Trophoblast cell (in vitro differentiated cells and primary cell): ENCODE measurements at regions not wholly inside any gene's neighbourhood (a gene's known extent, or its start where the extent isn't known, plus 50 kb on each side); places are given as distances from the start of the nearest gene placed in this dataset.

ENCODE experiments used
- DNase-seq, 2 donors: peaks; one replicate each; pipeline ENCODE4 v3.0.0-alpha.2; 2016
- H2AFZ ChIP-seq: 2 replicates; pipeline ENCODE4 v1.6.1; 2013; ENCODE audit warnings: low read length, moderate library complexity, mild to moderate bottlenecking; ENCODE audit not compliant: insufficient read depth, poor library complexity
- H2AK5ac ChIP-seq: 2 replicates; pipeline ENCODE4 v1.6.1; 2013; ENCODE audit warnings: mild to moderate bottlenecking, low read length
- H2BK120ac ChIP-seq: 2 replicates; pipeline ENCODE4 v1.6.1; 2013; ENCODE audit warnings: low read length, mild to moderate bottlenecking, moderate library complexity; ENCODE audit not compliant: insufficient read depth, poor library complexity
- H2BK12ac ChIP-seq: 2 replicates; pipeline ENCODE4 v1.6.1; 2013; ENCODE audit warnings: mild to moderate bottlenecking, low read length, moderate library complexity
- H2BK5ac ChIP-seq: 2 replicates; pipeline ENCODE4 v1.6.1; 2013; ENCODE audit warnings: low read length, low read depth, moderate library complexity, mild to moderate bottlenecking; ENCODE audit not compliant: poor library complexity
- H3K14ac ChIP-seq: 2 replicates; pipeline ENCODE4 v1.6.1; 2013; ENCODE audit warnings: mild to moderate bottlenecking, low read length
- H3K18ac ChIP-seq: 2 replicates; pipeline ENCODE4 v1.6.1; 2013; ENCODE audit warnings: mild to moderate bottlenecking, low read length
- H3K23ac ChIP-seq: 2 replicates; pipeline ENCODE4 v1.6.1; 2013; ENCODE audit warnings: low read length
- H3K27ac ChIP-seq: 2 replicates; pipeline ENCODE4 v1.5.1; 2013; ENCODE audit warnings: low read depth, mild to moderate bottlenecking, inconsistent platforms, low read length, moderate library complexity
- H3K27me3 ChIP-seq: 2 replicates; pipeline ENCODE4 v1.6.1; 2013; ENCODE audit warnings: inconsistent platforms, mild to moderate bottlenecking, low read length, moderate library complexity; ENCODE audit not compliant: insufficient read depth
- H3K36me3 ChIP-seq, 2 experiments: 1 replicate in 1 of 2; 2 replicates in 1 of 2; pipeline ENCODE4 v1.6.1; 2013; ENCODE audit warnings: low read length in 2 of 2, mild to moderate bottlenecking in 2 of 2, moderate library complexity in 1 of 2; ENCODE audit not compliant: insufficient read depth in 2 of 2, control insufficient read depth in 1 of 2
- H3K4ac ChIP-seq: 2 replicates; pipeline ENCODE4 v1.6.1; 2013; ENCODE audit warnings: low read depth, mild to moderate bottlenecking, low read length, moderate library complexity
- H3K4me1 ChIP-seq, 2 experiments: 1 replicate in 1 of 2; 2 replicates in 1 of 2; pipeline ENCODE4 v1.6.1; 2013; ENCODE audit warnings: low read length in 2 of 2, mild to moderate bottlenecking in 2 of 2, moderate library complexity in 1 of 2; ENCODE audit not compliant: insufficient read depth in 2 of 2, control insufficient read depth in 1 of 2
- H3K4me2 ChIP-seq: 2 replicates; pipeline ENCODE4 v1.6.1; 2013; ENCODE audit warnings: inconsistent platforms, mild to moderate bottlenecking, low read length, moderate library complexity
- H3K4me3 ChIP-seq: 2 replicates; pipeline ENCODE4 v1.5.1; 2013; ENCODE audit warnings: mild to moderate bottlenecking, low read depth, low read length, inconsistent platforms
- H3K79me1 ChIP-seq: one replicate; pipeline ENCODE4 v1.6.1; 2013; ENCODE audit warnings: low read length
- H3K79me2 ChIP-seq: 2 replicates; pipeline ENCODE4 v1.6.1; 2013; ENCODE audit warnings: low read length, mild to moderate bottlenecking; ENCODE audit not compliant: control insufficient read depth, insufficient read depth, poor library complexity
- H3K9ac ChIP-seq: 2 replicates; pipeline ENCODE4 v1.6.1; 2013; ENCODE audit warnings: mild to moderate bottlenecking, low read length
- H3K9me3 ChIP-seq: 2 replicates; pipeline ENCODE4 v1.6.1; 2013; ENCODE audit warnings: low read depth, mild to moderate bottlenecking, control low read depth, inconsistent platforms, low read length; ENCODE audit not compliant: insufficient read depth
- H4K12ac ChIP-seq: 2 replicates; pipeline ENCODE4 v1.6.1; 2013; ENCODE audit warnings: low read depth, mild to moderate bottlenecking, low read length, moderate library complexity
- H4K8ac ChIP-seq: 2 replicates; pipeline ENCODE4 v1.6.1; 2013; ENCODE audit warnings: low read depth, mild to moderate bottlenecking, low read length, moderate library complexity
- H4K91ac ChIP-seq: one replicate; pipeline ENCODE4 v1.6.1; 2013; ENCODE audit warnings: low read depth, mild to moderate bottlenecking, low read length, moderate library complexity
- WGBS: extraction: QIAGEN DNeasy Blood & Tissue Kit; methylation state at CpG from one replicate; pipeline ENCODE4 v1.1.7; 2013; ENCODE audit warnings: missing lambda C conversion rate; ENCODE audit not compliant: insufficient read length, insufficient coverage; ENCODE audit errors: extremely low coverage; 5-methylcytosine and 5-hydroxymethylcytosine counted together

GRCh38 chr11:97109078-97109477, 719.3 kb downstream of the JRKL start:
- H4K91ac ChIP-seq, result no peak overlapping the region
- no peak overlapping the region for H3K23ac ChIP-seq
- H3K36me3 ChIP-seq, result no peaks in the 10 kb centered on the region
- no peaks in the 10 kb centered on the region for H3K9me3 ChIP-seq
- no peak for DNase-seq
- no peak overlapping the region for H2BK120ac ChIP-seq
- H2BK12ac ChIP-seq, result no peak overlapping the region
- no peak overlapping the region for H3K9ac ChIP-seq
- H2BK5ac ChIP-seq, result no peak overlapping the region
- H3K14ac ChIP-seq, result no peak overlapping the region
- H3K27me3 ChIP-seq, result no peaks in the 10 kb centered on the region
- no CpG with 5 or more reads among the region's 1 CpG for WGBS
- H3K4me1 ChIP-seq, result no peaks in the 10 kb centered on the region
- no peaks in the 10 kb centered on the region for H3K79me1 ChIP-seq
- no peak overlapping the region for H2AK5ac ChIP-seq
- no peak overlapping the region for H3K4me2 ChIP-seq
- no peak overlapping the region for H2AFZ ChIP-seq
- H3K4me3 ChIP-seq, result no peak overlapping the region
- no peak overlapping the region for H4K8ac ChIP-seq
- no peaks in the 10 kb centered on the region for H3K79me2 ChIP-seq
- no peak overlapping the region for H3K4ac ChIP-seq
- H3K27ac ChIP-seq, result no peak overlapping the region
- H4K12ac ChIP-seq, result no peak overlapping the region
- no peak overlapping the region for H3K18ac ChIP-seq

- no peak overlapping the region for H3K4me3 ChIP-seq
- no peak overlapping the region for H2AFZ ChIP-seq
- peak; percentile 7 to 64 for DNase-seq
- no peak overlapping the region for H4K12ac ChIP-seq
- no peak overlapping the region for H3K14ac ChIP-seq
- H4K8ac ChIP-seq, result no peak overlapping the region
- no peak overlapping the region for H3K18ac ChIP-seq
- no peaks in the 10 kb centered on the region for H3K27me3 ChIP-seq
- H3K27ac ChIP-seq, result no peak overlapping the region
- no peak overlapping the region for H3K4me2 ChIP-seq
- H3K9me3 ChIP-seq, result no peaks in the 10 kb centered on the region
- H3K36me3 ChIP-seq, result no peaks in the 10 kb centered on the region
- H3K79me1 ChIP-seq, result no peaks in the 10 kb centered on the region
- H3K9ac ChIP-seq, result no peak overlapping the region
- H2BK12ac ChIP-seq, result no peak overlapping the region
- no peak overlapping the region for H3K23ac ChIP-seq
- H2BK120ac ChIP-seq, result no peak overlapping the region
- H3K4me1 ChIP-seq, result no peaks in the 10 kb centered on the region
- no CpG with 5 or more reads among the region's 4 CpGs for WGBS
- no peak overlapping the region for H2BK5ac ChIP-seq
- H4K91ac ChIP-seq, result no peak overlapping the region
- H2AK5ac ChIP-seq, result no peak overlapping the region
- H3K4ac ChIP-seq, result no peak overlapping the region
- H3K79me2 ChIP-seq, result no peaks in the 10 kb centered on the region
Measured at GRCh38 chr11:97110376-97110775, 720.6 kb downstream of the JRKL start.

- no peak overlapping the region for H3K4ac ChIP-seq
- no peak overlapping the region for H4K12ac ChIP-seq
- H3K36me3 ChIP-seq, result no peaks in the 10 kb centered on the region
- no peak overlapping the region for H3K4me2 ChIP-seq
- H2AK5ac ChIP-seq, result no peak overlapping the region
- H3K23ac ChIP-seq, result no peak overlapping the region
- no peaks in the 10 kb centered on the region for H3K4me1 ChIP-seq
- H2BK120ac ChIP-seq, result no peak overlapping the region
- no peaks in the 10 kb centered on the region for H3K27me3 ChIP-seq
- no peak overlapping the region for H2AFZ ChIP-seq
- no CpG with 5 or more reads among the region's 11 CpGs for WGBS
- DNase-seq, result no peak
- H4K8ac ChIP-seq, result no peak overlapping the region
- H3K27ac ChIP-seq, result no peak overlapping the region
- H3K9me3 ChIP-seq, result no peaks in the 10 kb centered on the region
- H3K4me3 ChIP-seq, result no peak overlapping the region
- H4K91ac ChIP-seq, result no peak overlapping the region
- no peak overlapping the region for H3K14ac ChIP-seq
- no peak overlapping the region for H3K18ac ChIP-seq
- no peaks in the 10 kb centered on the region for H3K79me2 ChIP-seq
- H3K9ac ChIP-seq, result no peak overlapping the region
- H2BK12ac ChIP-seq, result no peak overlapping the region
- no peak overlapping the region for H2BK5ac ChIP-seq
- no peaks in the 10 kb centered on the region for H3K79me1 ChIP-seq
Measured at GRCh38 chr11:97111559-97111958, 721.7 kb downstream of the JRKL start.

- Histone ChIP-seq H2BK12ac (no peak overlapping the region), H4K91ac (no peak overlapping the region), H3K9ac (no peak overlapping the region), H3K4me2 (no peak overlapping the region), H3K79me2 (no peaks in the 10 kb centered on the region), H4K8ac (no peak overlapping the region), H3K27me3 (no peaks in the 10 kb centered on the region), H3K14ac (no peak overlapping the region), H4K12ac (no peak overlapping the region), H3K27ac (no peak overlapping the region), H2BK5ac (no peak overlapping the region), H3K18ac (no peak overlapping the region), H2AK5ac (no peak overlapping the region), H3K4ac (no peak overlapping the region), H2AFZ (no peak overlapping the region), H3K23ac (no peak overlapping the region), H3K9me3 (no peaks in the 10 kb centered on the region), H3K79me1 (no peaks in the 10 kb centered on the region), H2BK120ac (no peak overlapping the region), H3K4me3 (no peak overlapping the region), H3K36me3 (no peaks in the 10 kb centered on the region), H3K4me1 (no peaks in the 10 kb centered on the region)
- no CpG with 5 or more reads among the region's 2 CpGs for WGBS
- DNase-seq, result no peak
Measured at GRCh38 chr11:97118614-97119200, 728.9 kb downstream of the JRKL start.
